Bronchial epithelial cell (primary cell): ENCODE measurements at regions not wholly inside any gene's neighbourhood (a gene's known extent, or its start where the extent isn't known, plus 50 kb on each side); places are given as distances from the start of the nearest gene placed in this dataset.

Experiments
- DNase-seq: peaks from one replicate; pipeline ENCODE4 v3.0.0-alpha.2; 2010; ENCODE audit warnings: low read depth
- FAIRE-seq: peaks from 2 replicates; lab custom pipeline; 2011; peaks lifted over from hg19 to GRCh38; lab: Jason Lieb, UNC
- H3K27me3 ChIP-seq: 2 replicates; pipeline ENCODE4 v1.5.1; 2011; ENCODE audit warnings: low read length; ENCODE audit not compliant: control insufficient read depth, insufficient read depth
- H3K36me3 ChIP-seq: 2 replicates; pipeline ENCODE4 v1.5.1; 2011; ENCODE audit warnings: low read length; ENCODE audit not compliant: control insufficient read depth, insufficient read depth
- H3K4me3 ChIP-seq: 2 replicates; pipeline ENCODE4 v1.5.1; 2011; ENCODE audit warnings: mild to moderate bottlenecking, low read depth, low read length, control low read depth
- TF ChIP-seq, protein P1 (sequence below): IDR thresholded peaks from 2 replicates; pipeline ENCODE4 v1.5.1; 2011; ENCODE audit warnings: mild to moderate bottlenecking, moderate library complexity, low read length, control low read depth, inconsistent platforms; ENCODE audit not compliant: insufficient read depth, severe bottlenecking

DNA sequence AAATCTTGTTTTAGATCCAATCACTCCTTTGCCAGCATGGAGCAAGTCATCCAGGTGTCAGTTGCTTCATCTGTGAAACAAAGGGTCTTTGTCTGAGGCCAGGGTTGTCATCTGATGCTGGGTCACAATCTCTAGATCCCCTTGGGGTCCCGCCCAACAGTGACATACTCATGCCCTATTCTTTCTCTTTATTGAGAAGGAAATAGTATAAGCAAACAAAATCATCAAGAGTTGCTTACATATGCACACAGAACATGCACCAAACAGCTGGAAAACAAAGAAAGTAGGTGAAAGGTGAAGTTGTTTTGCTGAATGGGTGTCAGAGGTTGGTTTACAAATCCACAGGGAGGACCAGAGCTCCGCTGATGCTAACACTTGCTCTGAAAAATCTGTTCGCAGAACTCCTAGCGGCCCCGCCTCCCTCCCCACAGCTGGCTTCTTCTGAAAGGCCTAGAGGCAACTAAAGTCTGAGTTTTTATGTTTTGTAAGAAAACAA is 106.1 kb upstream of the SLC44A1 start:
- DNase-seq: no peak
- TF ChIP-seq, protein P1, sequence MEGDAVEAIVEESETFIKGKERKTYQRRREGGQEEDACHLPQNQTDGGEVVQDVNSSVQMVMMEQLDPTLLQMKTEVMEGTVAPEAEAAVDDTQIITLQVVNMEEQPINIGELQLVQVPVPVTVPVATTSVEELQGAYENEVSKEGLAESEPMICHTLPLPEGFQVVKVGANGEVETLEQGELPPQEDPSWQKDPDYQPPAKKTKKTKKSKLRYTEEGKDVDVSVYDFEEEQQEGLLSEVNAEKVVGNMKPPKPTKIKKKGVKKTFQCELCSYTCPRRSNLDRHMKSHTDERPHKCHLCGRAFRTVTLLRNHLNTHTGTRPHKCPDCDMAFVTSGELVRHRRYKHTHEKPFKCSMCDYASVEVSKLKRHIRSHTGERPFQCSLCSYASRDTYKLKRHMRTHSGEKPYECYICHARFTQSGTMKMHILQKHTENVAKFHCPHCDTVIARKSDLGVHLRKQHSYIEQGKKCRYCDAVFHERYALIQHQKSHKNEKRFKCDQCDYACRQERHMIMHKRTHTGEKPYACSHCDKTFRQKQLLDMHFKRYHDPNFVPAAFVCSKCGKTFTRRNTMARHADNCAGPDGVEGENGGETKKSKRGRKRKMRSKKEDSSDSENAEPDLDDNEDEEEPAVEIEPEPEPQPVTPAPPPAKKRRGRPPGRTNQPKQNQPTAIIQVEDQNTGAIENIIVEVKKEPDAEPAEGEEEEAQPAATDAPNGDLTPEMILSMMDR: no peak
- FAIRE-seq: no peak
- no peaks in the 10 kb centered on the region for H3K27me3 ChIP-seq
- H3K4me3 ChIP-seq: no peak overlapping the region
- no peaks in the 10 kb centered on the region for H3K36me3 ChIP-seq

DNA sequence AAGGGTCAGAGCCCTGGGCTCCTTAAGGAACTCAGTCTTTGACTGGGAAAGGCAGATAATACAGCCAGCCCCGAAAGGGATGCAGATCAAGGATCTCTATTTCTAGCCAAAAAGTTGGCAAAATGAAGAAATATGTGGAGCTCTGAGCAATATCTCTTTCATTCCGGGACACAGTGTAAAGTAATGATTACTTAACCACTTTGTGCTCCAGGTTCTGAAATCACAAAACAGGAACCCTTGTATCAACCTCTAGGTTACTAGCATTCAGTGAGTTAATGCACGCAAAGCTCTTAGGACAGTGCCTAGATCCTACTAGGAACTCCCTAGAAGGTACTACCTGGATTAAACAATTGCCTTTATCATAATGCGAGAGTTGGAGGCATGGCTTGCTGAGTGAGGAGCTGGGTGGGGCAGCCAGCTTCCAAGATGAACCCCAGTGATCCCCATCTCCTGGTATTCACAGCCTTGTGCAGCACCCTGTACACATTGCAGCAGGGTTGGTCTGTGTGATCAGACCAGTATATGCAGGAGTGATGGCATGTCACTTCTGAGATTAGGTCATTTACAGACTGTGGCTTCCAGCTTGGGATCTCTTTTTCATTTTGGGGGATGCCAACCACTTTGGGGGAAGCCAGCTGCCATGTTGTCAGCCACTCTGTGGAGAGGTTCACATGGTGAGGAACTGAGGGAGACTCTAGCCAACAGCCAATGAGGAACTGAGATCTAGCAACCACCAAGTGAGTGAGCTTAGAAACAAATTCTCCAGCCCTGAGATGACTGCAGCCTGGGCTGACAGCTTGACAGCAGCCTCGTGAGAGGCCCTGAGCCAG is 103.1 kb upstream of the SLC44A1 start:
- Histone ChIP-seq H3K4me3 (no peak overlapping the region), H3K27me3 (no peaks in the 10 kb centered on the region), H3K36me3 (no peaks in the 10 kb centered on the region)
- TF ChIP-seq, protein P1: no peak
- no peak for FAIRE-seq
- DNase-seq: no peak

DNA sequence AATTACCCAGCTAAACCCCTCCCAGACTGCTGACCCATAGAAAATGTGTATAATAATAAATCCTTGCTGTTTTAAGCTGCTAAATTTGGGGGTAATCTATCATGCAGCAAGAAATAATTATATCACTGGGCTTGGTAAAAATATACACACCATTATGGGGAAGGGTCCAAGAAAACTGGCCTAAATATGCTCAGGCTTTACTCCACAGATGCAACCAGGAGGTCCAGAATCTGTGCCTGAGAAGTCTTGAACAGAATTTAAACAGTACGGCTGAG is 102.5 kb upstream of the SLC44A1 start:
- FAIRE-seq: no peak
- no peaks in the 10 kb centered on the region for H3K36me3 ChIP-seq
- TF ChIP-seq, protein P1: no peak
- no peak overlapping the region for H3K4me3 ChIP-seq
- H3K27me3 ChIP-seq: no peaks in the 10 kb centered on the region
- DNase-seq: no peak

DNA sequence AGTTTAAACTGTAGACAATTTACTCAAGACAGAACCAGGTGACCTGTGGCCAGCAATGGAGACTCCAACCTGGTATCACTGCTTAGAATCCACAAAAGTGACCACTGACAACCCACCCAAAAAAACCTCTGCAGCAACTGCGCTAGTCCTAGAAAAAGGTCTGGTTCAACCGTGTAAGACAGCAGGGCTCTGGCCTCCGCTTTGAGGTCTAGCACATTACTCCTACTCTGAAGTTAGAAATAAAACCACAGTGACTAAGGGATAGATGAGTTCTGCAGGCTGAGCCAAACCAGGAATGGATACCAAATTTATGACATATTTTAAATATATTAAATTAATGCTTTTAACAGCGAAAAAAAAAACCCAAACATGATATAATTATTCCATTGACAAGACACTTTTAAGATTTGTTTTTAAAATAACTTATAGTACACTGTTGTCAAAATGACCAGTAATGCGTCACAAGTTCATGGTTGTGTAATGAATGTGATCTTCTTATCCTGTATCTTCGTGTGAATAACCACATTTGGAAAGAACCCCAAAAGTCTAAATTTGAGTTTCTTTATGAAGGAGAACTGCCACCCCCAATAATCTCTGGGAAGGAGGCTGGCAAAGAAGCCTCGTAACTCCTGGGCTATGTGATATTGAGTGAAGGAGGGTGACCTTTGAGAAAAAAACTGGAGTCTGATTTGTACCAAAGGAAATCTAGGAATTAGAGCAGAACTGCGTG is 101.9 kb upstream of the SLC44A1 start:
- H3K4me3 ChIP-seq: no peak overlapping the region

DNA sequence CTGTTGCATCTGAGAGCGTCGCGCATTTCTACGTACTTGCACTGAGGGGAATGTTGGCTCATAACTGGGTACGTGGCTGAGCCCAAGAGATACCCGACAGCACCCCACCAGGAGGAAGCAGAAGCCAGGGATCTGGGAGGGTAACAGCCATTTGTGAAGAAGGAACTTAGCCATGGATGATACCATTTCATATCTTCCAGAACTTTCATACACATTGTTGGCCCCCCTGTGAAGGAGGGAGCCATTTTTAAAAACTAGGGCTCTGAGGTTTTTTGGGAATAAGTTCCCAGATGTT is 101.4 kb upstream of the SLC44A1 start:
- no peak for DNase-seq

More for the DNA sequence above, 101.9 kb upstream of the SLC44A1 start:
- no peaks in the 10 kb centered on the region for H3K27me3 ChIP-seq
- FAIRE-seq (no peak), DNase-seq (no peak)
- no peaks in the 10 kb centered on the region for H3K36me3 ChIP-seq
- TF ChIP-seq, protein P1: no peak

More for the DNA sequence above, 101.4 kb upstream of the SLC44A1 start:
- FAIRE-seq: no peak
- no peak overlapping the region for H3K4me3 ChIP-seq
- H3K27me3 ChIP-seq: no peaks in the 10 kb centered on the region
- TF ChIP-seq, protein P1: no peak
- H3K36me3 ChIP-seq: no peaks in the 10 kb centered on the region
